HG03342 (cell line): ENCODE measurements at regions not wholly inside any gene's neighbourhood (a gene's known extent, or its start where the extent isn't known, plus 50 kb on each side); places are given as distances from the start of the nearest gene placed in this dataset.
A peak's percentile ranks its signal among the peaks of the same experiment; 100 is the strongest.
"Not testable (repeated sequence)": the region's sequence is repeated elsewhere in the genome, so short reads cannot be mapped to it uniquely, and the experiment has no call there.

Experiments
- ATAC-seq: cut with Tn5 transposase; IDR thresholded peaks from one replicate; pipeline ENCODE4 v1.9.1; 2021; ENCODE audit warnings: mild to moderate bottlenecking, moderate library complexity; ENCODE audit not compliant: unreplicated experiment

DNA sequence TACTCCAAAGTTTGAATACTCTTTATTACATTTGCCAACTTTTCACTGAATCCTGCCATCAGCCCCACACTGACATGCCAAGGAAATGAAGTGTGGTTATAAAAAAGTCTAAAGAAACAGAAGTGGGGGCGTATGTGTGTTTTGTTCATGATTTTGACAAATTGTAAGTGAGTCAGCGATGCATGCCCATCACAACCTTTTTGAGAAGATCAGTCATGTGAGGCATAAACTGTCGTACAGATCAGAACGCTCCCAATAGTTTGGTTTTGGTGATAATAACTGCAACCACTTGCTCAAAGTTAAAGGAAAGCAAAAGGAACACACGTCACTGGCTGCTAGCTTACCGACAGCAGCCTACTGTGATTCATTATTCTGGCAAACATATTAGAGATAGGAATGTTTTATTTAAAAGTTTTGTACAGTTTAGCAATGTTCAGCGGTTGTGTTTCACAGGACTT, 95.6 kb downstream of the RGS2 start:
- ATAC-seq, result no peak

GRCh38 chr1:192905049-192905448, 96.2 kb downstream of the RGS2 start:
- ATAC-seq, result no peak

- no peak for ATAC-seq
These were observed 97.5 kb downstream of the RGS2 start for GRCh38 chr1:192906334-192906733.

DNA sequence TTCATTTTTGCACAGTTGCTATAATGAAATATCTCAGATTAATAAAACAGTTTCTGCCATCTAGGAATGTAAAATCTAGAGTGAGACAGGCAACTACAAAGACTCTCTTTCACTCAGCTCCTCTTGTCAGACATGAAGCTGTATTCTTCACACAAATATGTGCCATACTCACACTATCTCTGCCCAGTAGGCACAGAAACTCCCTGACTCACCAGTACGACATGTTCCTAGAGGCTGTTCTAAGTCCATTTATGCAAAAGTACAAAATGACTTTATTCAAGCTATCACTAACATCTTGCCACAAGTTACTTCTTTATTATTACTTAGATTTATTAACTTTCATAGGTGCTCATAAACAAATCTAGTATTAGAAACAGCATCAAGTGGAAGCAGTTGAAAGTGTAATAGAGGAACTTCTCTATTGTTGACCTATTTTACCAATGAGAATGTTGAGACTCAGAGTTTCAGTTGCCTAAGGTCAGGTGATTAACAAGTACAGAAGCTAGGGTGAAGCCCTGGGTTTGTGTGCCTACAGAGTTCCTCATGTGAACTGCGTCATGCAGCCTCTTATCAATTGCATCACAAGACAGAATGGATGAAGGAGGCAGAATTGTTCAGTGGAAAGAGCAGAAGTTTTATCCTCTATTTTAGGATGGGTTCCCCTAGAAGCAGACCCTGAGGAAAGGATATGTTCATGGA, 98.9 kb downstream of the RGS2 start:
- no peak for ATAC-seq

GRCh38 chr1:192911896-192912656, 103.2 kb downstream of the RGS2 start:
- ATAC-seq, result not testable (repeated sequence)

DNA sequence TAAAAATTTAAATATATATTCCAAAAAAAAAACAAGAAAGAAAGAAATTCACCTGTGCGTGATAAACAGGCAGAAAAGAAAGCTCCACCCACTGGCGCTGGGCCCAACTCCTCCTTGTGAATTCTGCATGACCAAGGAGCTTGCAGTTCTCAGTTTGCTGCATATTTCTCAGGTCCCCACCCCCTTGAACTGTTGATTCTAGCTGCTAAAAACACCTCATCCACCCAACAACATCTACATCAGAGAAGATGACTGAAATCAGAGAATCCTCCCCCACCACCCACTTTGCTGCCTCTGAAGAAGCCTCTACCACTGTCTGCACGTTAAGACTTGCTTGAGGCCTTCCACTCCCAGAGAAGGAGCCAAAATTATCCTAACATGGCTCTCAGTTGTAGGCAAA, 104.8 kb downstream of the RGS2 start:
- no peak for ATAC-seq

DNA sequence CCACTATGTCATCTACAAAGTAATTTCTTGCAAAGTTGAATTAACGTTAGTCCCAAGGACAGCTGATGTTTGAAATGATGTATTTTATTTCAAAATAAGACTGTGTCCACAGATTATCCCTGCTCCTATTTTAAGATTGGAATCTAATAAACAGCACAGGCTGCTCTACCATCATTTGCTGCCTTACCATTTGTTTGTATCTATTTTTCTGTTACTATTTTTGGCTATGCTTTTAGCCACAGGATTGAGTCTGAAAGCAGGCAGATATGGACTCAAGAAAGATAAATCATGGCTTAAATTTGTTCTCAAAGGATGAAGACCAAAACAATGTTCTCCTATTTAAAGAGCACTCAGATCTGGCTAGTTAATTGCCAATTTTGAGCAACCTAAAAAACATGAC, 105.3 kb downstream of the RGS2 start:
- no peak for ATAC-seq

DNA sequence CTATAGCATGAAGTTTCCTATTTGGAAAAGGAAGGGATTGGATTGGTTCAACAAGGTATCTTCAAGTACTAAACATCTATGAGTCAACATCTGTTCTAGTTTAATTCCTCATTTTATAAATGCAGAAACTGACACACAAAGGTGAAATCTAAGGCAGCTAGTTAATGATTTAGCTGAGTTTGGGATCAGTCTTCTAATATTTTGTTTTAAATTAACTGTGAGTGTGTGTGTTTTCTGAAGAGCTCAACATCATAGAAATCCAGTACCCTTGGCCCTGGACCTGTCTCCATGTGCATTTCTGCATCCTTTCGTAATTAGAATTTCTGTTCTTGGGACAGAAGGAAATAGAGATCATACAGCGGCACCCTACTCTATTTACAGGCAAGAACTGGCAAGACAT, 105.9 kb downstream of the RGS2 start:
- ATAC-seq, result no peak

GRCh38 chr1:192916021-192916420, 107.2 kb downstream of the RGS2 start:
- ATAC-seq, result no peak

- ATAC-seq, result no peak
These were observed 109.4 kb downstream of the RGS2 start for GRCh38 chr1:192918259-192918658.

- ATAC-seq, result no peak
These were observed 111.6 kb downstream of the RGS2 start for GRCh38 chr1:192920412-192920811.

DNA sequence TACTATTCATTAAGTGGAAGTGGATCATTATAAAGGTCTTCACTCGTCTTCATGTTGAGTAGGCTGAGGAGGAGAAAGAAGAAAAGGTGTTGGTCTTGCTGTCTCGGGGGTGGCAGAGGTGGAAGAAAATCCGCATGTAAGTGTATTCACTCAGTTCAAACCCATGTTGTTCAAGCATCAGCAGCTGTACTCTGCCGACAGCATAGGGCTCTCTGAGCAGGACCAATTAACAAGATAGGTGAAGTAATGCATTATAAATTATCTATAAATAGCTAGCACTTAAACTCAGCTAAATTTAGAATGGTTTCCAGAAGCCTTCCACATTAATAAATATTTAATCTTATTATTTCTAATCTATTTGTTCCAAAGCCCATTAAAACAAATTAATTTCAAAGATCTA, 116.8 kb downstream of the RGS2 start:
- no peak for ATAC-seq

GRCh38 chr1:192926736-192927135, 117.9 kb downstream of the RGS2 start:
- no peak for ATAC-seq

DNA sequence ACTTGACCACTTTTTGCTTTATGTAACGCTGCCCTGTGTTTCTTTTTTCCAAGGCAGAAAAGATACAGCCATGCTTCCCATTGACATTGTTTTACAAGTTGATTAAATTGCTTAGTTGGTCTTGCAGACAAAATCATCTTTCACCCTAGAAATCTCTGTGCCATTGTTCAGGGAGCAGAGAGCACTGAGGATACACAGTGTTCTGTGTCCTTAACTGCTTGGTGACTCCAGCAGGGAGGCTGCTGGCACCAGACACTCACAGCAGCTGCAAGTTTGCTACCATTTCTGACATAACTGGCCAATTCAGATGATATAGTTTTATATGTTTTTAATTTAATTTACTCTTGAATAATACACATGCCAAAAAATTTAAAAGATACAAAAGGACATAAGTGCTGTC, 118.7 kb downstream of the RGS2 start:
- no peak for ATAC-seq

DNA sequence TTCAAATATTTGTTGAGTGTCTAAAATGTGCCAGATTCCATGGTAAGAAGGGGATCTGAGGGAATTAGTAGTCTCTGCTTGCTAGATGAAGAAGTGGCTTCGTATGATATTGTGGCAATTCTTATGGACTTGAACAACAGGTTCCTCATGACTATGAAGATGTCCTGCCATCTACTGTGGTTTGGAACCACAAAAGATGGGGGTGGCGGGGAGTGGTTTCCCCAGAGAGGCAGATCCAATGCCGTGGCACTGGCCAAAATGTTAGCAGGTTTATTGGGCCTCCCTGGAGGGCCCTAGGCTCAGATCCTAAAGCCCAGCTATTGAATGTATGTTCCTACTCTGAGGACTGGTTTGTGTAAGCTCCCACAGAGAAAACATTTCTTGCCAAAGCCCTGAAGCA, 120.8 kb downstream of the RGS2 start:
- no peak for ATAC-seq

GRCh38 chr1:192933744-192934143, 124.9 kb downstream of the RGS2 start:
- no peak for ATAC-seq

GRCh38 chr1:192936313-192937018, 122.7 kb downstream of the UCHL5 start:
- peak; percentile 47 for ATAC-seq

DNA sequence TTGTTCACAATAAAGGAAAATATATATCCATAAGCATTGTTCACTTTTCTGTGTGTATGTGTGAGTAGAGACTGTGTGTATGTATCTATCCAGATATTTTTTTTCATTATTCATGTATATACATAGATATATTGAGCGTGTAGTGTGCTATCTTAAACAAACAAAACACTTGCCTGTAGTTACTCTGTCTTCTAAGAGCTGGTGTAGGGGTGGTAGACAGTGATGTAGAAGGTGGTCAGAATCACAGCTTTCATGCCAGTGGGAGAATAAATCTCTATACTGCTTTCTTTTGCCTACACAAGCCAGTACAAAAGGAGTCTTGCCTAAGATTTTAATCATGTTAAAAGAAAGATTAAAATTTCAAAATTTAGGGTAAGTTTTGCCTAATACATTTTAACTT, 122.0 kb downstream of the UCHL5 start:
- ATAC-seq, result no peak

DNA sequence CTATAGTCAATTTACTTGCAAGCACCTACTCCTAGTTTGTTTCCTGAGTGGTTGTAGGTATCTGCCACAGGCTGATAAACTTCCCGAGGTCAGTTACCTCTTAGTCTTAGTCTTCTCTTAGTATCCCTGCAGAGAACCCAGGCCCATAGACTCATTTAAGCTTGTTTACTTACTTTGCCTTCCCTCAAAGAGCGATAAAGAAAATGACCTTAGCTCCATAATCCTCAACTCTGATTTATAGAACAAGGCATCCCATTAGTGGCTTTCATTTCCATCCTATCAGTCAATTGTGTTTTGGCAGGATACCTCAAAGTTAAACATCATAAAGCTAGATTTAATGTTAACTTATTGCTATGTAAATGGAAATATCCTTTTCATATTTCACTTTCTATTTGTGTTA, 119.7 kb downstream of the UCHL5 start:
- no peak for ATAC-seq

- no peak for ATAC-seq
These were observed 118.5 kb downstream of the UCHL5 start for GRCh38 chr1:192940658-192941057.

DNA sequence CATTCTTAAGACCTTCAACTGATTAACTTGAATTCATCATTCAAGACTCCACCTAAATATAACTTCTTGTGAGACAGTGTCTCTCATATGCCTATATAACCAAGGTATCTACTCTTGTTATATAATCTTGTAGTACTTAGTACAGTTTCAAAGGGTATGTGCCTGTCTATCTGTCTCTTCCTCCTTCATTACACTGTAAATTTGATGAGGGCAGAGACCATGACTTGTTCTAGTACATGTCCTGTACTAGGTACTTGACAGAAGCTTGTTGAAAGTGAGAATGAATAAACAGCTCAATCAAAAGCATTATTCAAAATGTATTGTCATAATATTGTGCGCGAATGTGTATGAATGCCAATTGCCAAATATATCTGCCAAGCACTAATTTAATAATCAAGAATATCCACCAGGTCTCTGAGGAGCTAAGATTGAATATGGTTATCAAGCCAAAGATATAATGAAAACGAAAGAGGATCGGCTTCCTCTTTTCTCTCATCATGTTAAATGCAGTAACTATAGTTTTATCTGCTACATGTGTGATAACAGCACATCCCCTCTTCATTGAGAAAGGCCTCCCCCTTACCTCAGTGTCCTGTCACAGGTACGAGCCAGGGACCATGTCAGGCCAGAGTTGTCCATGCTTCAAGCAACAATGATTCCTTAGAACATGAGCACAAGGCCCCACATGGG, 117.3 kb downstream of the UCHL5 start:
- peak; percentile 57 for ATAC-seq
